Heart left ventricle (tissue), 13 donors: ENCODE measurements at regions not wholly inside any gene's neighbourhood (a gene's known extent, or its start where the extent isn't known, plus 50 kb on each side); places are given as distances from the start of the nearest gene placed in this dataset.

Source experiments
- CTCF ChIP-seq, 12 donors: fragments of 200-600 bp; sonication (generic) in 4 of 12; IDR thresholded peaks; one replicate each; pipeline versions ENCODE4 v1.5.0 to v1.8.0; 2018 to 2022; ENCODE audit warnings: antibody characterized with exemption in 12 of 12, mild to moderate bottlenecking in 5 of 12
- POLR2A ChIP-seq, 2 donors: fragments of 450-650 bp; IDR thresholded peaks; one replicate each; pipeline ENCODE4 v1.6.1; 2017; ENCODE audit warnings: antibody characterized with exemption in 2 of 2, mild to moderate bottlenecking in 2 of 2, moderate library complexity in 2 of 2
- donor health status: ischemic (EF 13 %, LVEDD 7.1; RV severe dilation, severe dysfunction).
- donor health status: DM: no; HTN: yes; CAD: no.
- donor health status: DM: no; HTN: no; CAD: no.
- donor health status: ischemic (EF 25% LVEDD 6.9; RV normal size, moderate dysfunction).
- donor health status: ischemic (EF 25% LVEDD 5.7; RV mildly dilated, moderate dysfunction).
- donor health status: ischemic (EF 35%, LVEDD 5.7; RV mildly dilated, moderate dysfunction).
- donor health status: nonischemic (EF 11% LVEDD 7.7; RV severe dilation, severe dysfunction).
- donor health status: DM: yes; HTN: yes; CAD: no.
- donor health status: PGD.
- donor health status: ischemic (EF 29% LVEDD 5.4; RV normal size, mild dysfunction).
- donor health status: nonischemic (EF 23%, LVEDD 6.1; RV moderate dilation, normal function).

GRCh38 chr20:22099348-22099747 is 393.9 kb downstream of the PAX1 start:
- TF ChIP-seq CTCF (IDR thresholded peaks at IDR 0.05) (no peak), POLR2A (IDR thresholded peaks at IDR 0.05) (no peak)
